ENCODE measurements at regions not wholly inside any gene's neighbourhood (a gene's known extent, or its start where the extent isn't known, plus 50 kb on each side); places are given as distances from the start of the nearest gene placed in this dataset.

GRCh38 chr7:137084607-137085380, 216.3 kb downstream of the CHRM2 start:
- no peak for DNase-seq (ENCODE audit: insufficient read length, low spot score)
- FAIRE-seq: no peak
- TF ChIP-seq POLR2A (IDR thresholded peaks at IDR 0.05; ENCODE audit: low read depth, low read length): no peak

GRCh38 chr7:137082391-137082790, 213.9 kb downstream of the CHRM2 start:
- FAIRE-seq (no peak), DNase-seq (ENCODE audit: insufficient read length, low spot score) (no peak)
- no peak for TF ChIP-seq POLR2A (IDR thresholded peaks at IDR 0.05; ENCODE audit: low read depth, low read length)

GRCh38 chr7:137081321-137082093, 213.1 kb downstream of the CHRM2 start:
- no peak for DNase-seq (ENCODE audit: insufficient read length, low spot score)
- no peak for TF ChIP-seq POLR2A (IDR thresholded peaks at IDR 0.05; ENCODE audit: low read depth, low read length)
- FAIRE-seq: peak; percentile 50

- no peak for TF ChIP-seq POLR2A (IDR thresholded peaks at IDR 0.05; ENCODE audit: low read depth, low read length)
- no peak for FAIRE-seq
- no peak for DNase-seq (ENCODE audit: insufficient read length, low spot score)
Measured at GRCh38 chr7:137080516-137081203, 212.2 kb downstream of the CHRM2 start.

- TF ChIP-seq POLR2A (IDR thresholded peaks at IDR 0.05; ENCODE audit: low read depth, low read length): no peak
- FAIRE-seq (no peak), DNase-seq (ENCODE audit: insufficient read length, low spot score) (no peak)
Measured at GRCh38 chr7:137078781-137079180, 210.3 kb downstream of the CHRM2 start.

GRCh38 chr7:137074391-137075030, 206.1 kb downstream of the CHRM2 start:
- DNase-seq (ENCODE audit: insufficient read length, low spot score): no peak
- no peak for TF ChIP-seq POLR2A (IDR thresholded peaks at IDR 0.05; ENCODE audit: low read depth, low read length)
- FAIRE-seq: no peak

GRCh38 chr7:137073571-137074325, 205.3 kb downstream of the CHRM2 start:
- FAIRE-seq (no peak), DNase-seq (ENCODE audit: insufficient read length, low spot score) (no peak)
- no peak for TF ChIP-seq POLR2A (IDR thresholded peaks at IDR 0.05; ENCODE audit: low read depth, low read length)

Measured in H54 (cell line).